GM13976 (cell line): ENCODE measurements at regions not wholly inside any gene's neighbourhood (a gene's known extent, or its start where the extent isn't known, plus 50 kb on each side); places are given as distances from the start of the nearest gene placed in this dataset.

Experiments used
- DNase-seq: peaks from one replicate; pipeline ENCODE4 v3.0.0; 2012; ENCODE audit warnings: low spot score
- in situ Hi-C: fragments of 300-500 bp; cut with MboI; formaldehyde crosslinking; loops from one replicate; pipeline ENCODE4 v1.12.0; 2022; ENCODE audit warnings: low sequenced_read_pairs, mixed read lengths, inconsistent platforms; ENCODE audit not compliant: unreplicated experiment
- TF ChIP-seq, protein P1 (sequence below): IDR thresholded peaks from 2 replicates; pipeline ENCODE4 v1.5.1; 2012; ENCODE audit warnings: borderline replicate concordance, mild to moderate bottlenecking; ENCODE audit not compliant: insufficient read depth; ENCODE audit errors: extremely low read depth, missing control alignments, control extremely low read depth

DNA sequence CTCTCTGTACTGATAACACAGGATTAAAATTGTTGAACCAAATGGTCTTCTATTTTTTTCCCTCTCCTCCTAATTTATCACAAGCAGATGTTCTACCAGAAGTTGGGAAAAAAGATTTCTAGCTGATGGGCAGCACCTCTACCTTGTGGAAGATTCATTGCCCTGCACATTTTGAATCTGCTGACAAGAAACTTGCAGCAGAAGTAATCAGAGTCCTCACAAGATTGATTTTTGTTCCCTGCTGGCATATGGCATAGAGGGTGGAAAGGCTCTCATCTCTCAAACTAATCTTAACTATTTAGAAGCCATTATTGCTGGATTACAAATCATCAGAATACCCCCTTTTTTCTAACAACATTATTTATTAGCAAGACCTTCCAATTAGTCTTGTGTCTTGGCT is 148.9 kb upstream of the MEIS2 start:
- in situ Hi-C loops = no loop called here
- no peak for DNase-seq
- TF ChIP-seq, protein P1, sequence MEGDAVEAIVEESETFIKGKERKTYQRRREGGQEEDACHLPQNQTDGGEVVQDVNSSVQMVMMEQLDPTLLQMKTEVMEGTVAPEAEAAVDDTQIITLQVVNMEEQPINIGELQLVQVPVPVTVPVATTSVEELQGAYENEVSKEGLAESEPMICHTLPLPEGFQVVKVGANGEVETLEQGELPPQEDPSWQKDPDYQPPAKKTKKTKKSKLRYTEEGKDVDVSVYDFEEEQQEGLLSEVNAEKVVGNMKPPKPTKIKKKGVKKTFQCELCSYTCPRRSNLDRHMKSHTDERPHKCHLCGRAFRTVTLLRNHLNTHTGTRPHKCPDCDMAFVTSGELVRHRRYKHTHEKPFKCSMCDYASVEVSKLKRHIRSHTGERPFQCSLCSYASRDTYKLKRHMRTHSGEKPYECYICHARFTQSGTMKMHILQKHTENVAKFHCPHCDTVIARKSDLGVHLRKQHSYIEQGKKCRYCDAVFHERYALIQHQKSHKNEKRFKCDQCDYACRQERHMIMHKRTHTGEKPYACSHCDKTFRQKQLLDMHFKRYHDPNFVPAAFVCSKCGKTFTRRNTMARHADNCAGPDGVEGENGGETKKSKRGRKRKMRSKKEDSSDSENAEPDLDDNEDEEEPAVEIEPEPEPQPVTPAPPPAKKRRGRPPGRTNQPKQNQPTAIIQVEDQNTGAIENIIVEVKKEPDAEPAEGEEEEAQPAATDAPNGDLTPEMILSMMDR = no peak

DNA sequence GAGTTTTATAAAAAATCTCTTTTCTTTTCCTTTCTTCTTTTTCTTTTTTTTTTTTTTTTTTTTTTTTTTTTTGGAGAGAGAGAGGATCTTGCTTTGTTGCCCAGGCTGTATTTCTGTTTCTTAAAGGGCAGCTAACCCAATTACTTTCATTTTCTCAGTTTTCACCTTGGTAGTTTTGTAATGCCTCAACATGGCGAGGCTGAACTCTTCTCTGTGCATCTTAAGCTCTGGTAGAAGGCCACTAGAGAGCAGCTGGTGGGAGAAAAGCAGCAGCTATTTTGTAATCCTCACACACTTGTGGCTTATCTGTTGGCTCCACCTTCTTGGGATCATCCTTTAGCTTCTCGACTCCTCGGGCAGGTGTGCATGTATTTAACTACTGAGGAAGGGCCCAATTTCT is 152.2 kb upstream of the MEIS2 start:
- in situ Hi-C loops = no loop called here
- DNase-seq = no peak
- TF ChIP-seq, protein P1 = no peak

DNA sequence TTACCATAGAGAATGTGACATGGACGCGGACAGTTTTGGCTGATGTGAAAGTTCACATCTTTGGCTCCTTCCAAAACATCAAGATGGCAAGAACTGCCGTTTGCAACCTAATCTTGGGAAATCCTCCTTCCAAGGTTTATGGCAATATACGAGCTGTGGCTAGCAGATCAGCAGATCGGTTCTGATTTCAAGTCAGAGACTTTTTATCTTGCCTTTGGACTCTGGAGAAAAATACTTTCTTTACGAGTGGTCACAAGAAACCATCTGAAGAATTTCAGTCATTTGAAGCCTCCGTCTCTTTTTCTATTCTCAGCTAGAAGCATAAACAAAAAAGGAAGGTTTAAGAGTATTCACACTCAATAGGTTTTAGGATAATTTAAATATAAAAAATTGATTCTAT is 153.5 kb upstream of the MEIS2 start:
- in situ Hi-C loops = no loop called here
- no peak for DNase-seq
- TF ChIP-seq, protein P1 = no peak

DNA sequence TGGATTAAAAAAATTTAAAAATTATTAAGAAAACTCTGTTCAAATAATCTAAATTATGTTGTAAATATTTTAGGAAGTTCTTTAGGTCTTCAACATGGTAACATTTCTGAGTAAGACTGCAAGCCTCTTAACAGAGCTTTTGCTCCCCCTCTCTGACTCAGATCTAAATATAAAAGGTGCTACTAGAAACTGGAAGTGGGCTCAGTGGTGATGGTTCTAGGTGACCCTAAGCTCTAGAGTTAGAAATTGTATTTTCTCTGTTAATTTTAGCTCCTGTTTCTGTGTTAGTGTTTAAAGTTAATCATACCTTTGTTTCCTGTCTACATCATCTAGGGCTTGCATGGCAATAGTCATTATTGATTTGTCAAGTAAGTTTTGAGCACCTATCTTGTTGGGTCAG is 159.9 kb upstream of the MEIS2 start:
- DNase-seq = no peak
- in situ Hi-C loops = no loop called here
- TF ChIP-seq, protein P1 = no peak

DNA sequence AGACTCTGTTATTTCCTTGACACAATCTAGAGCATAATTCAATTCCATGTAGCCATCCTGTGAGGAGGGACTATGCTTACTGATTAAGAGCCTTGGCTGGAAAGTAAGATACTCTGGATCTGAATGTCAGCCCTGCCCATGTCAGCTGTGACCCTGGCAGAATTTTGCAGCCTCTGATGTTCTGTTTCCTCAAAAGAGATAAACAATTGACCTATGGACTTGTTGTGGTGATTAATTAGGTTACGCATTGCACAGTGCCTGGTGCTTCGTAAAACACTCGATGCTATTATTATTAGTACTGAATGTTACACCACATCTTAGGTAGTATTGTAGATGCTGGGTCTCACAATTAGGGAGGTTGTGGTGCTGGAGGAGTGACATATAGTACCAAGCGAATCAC is 161.3 kb upstream of the MEIS2 start:
- no peak for DNase-seq
- in situ Hi-C loops = no loop called here
- TF ChIP-seq, protein P1 = no peak

DNA sequence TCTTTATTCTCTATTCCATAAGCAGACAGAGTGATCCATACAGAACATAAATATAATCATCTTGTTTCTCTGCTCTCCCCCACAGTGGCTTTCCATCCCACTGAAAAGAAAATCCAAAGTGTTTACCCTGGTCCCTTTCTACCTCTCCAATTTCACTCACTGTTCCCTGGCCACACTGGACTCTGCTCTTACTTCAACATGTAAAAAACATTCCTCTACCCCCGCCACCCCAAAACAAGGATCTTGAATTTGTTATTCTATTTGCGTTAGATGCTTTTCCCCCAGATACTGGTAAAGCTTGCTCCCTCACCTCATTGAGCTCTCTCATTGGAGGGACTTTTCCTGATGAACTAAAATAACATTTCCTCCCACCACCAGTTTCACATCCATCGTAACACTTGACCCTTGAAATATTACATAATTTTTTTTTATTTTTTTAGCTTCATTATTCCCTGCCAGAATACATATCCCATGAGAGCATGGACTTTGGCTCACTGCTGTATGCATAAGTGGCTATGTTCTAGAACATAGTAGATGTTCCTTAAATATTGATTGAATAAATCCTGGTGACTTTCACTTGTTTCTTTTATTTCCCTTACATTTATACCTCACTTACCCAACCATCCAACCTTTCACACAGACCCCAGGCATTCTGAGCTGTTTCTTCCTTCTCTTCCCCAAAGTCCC is 162.7 kb upstream of the MEIS2 start:
- TF ChIP-seq, protein P1 = no peak
- in situ Hi-C loops = no loop called here
- no peak for DNase-seq
